Immature natural killer cell (primary cell): ENCODE measurements at regions not wholly inside any gene's neighbourhood (a gene's known extent, or its start where the extent isn't known, plus 50 kb on each side); places are given as distances from the start of the nearest gene placed in this dataset.

Experiments
- DNase-seq, 3 donors: peaks; one replicate each; pipeline ENCODE4 v3.0.0; 2022; ENCODE audit warnings: mixed read lengths in 1 of 3
- H3K27ac Mint-ChIP-seq, 6 donors: one replicate each; pipeline ENCODE4 v1.8.0; 2020; ENCODE audit warnings: mixed read lengths in 6 of 6, mild to moderate bottlenecking in 5 of 6, inconsistent platforms in 4 of 6, moderate library complexity in 3 of 6
- H3K27me3 Mint-ChIP-seq, 3 donors: one replicate each; pipeline ENCODE4 v1.8.0; 2020 to 2021; ENCODE audit warnings: low read depth in 3 of 3, mild to moderate bottlenecking in 3 of 3, mixed read lengths in 3 of 3, moderate library complexity in 3 of 3, inconsistent platforms in 1 of 3
- H3K36me3 Mint-ChIP-seq, 3 donors: one replicate each; pipeline ENCODE4 v1.8.0; 2020; ENCODE audit warnings: mixed read lengths in 3 of 3, inconsistent platforms in 2 of 3, mild to moderate bottlenecking in 2 of 3
- H3K4me1 Mint-ChIP-seq, 2 donors: one replicate each; pipeline ENCODE4 v1.8.0; 2020; ENCODE audit warnings: inconsistent platforms in 2 of 2, mild to moderate bottlenecking in 2 of 2, mixed read lengths in 2 of 2, moderate library complexity in 1 of 2
- H3K4me3 Mint-ChIP-seq, 5 donors: one replicate each; pipeline ENCODE4 v1.8.0; 2020; ENCODE audit warnings: mild to moderate bottlenecking in 5 of 5, mixed read lengths in 5 of 5, inconsistent platforms in 3 of 5, moderate library complexity in 3 of 5
- H3K9me3 Mint-ChIP-seq, 6 donors: one replicate each; pipeline ENCODE4 v1.8.0; 2020; ENCODE audit warnings: mild to moderate bottlenecking in 6 of 6, mixed read lengths in 6 of 6, inconsistent platforms in 4 of 6, moderate library complexity in 3 of 6

- Mint-ChIP-seq H3K4me1 (no peaks in the 10 kb centered on the region), H3K36me3 (no peaks in the 10 kb centered on the region)
Observed at GRCh38 chr4:142940425-142941330, 94.6 kb upstream of the INPP4B start.

GRCh38 chr4:142944565-142944964 lies 98.5 kb upstream of the INPP4B start:
- H3K9me3 Mint-ChIP-seq = peaks cover 0 to 23% (median 4%) of the 10 kb centered on the region in 6 donors
- peaks cover 0 to 2% (median 0%) of the 10 kb centered on the region in 3 donors for H3K27me3 Mint-ChIP-seq
- DNase-seq = no peak
- no peak overlapping the region for H3K27ac Mint-ChIP-seq
- no peaks in the 10 kb centered on the region for H3K4me1 Mint-ChIP-seq
- H3K4me3 Mint-ChIP-seq = no peak overlapping the region
- no peaks in the 10 kb centered on the region for H3K36me3 Mint-ChIP-seq

More at GRCh38 chr4:142940425-142941330, 94.6 kb upstream of the INPP4B start:
- Mint-ChIP-seq H3K27ac (no peak overlapping the region), H3K27me3 (peaks cover 0 to 2% (median 0%) of the 10 kb centered on the region in 3 donors), H3K4me3 (no peak overlapping the region), H3K9me3 (peaks cover 0 to 3% (median 0%) of the 10 kb centered on the region in 6 donors)
- no peak for DNase-seq

GRCh38 chr4:142952821-142953580 lies 106.9 kb upstream of the INPP4B start:
- H3K9me3 Mint-ChIP-seq = peaks cover 1 to 34% (median 11%) of the 10 kb centered on the region in 6 donors
- H3K4me3 Mint-ChIP-seq = no peak overlapping the region
- no peaks in the 10 kb centered on the region for H3K4me1 Mint-ChIP-seq
- no peaks in the 10 kb centered on the region for H3K36me3 Mint-ChIP-seq
- no peak for DNase-seq
- no peak overlapping the region for H3K27ac Mint-ChIP-seq
- H3K27me3 Mint-ChIP-seq = peaks cover 0 to 2% (median 0%) of the 10 kb centered on the region in 3 donors

- DNase-seq = no peak
- Mint-ChIP-seq H3K27me3 (peaks cover 0 to 2% (median 0%) of the 10 kb centered on the region in 3 donors), H3K36me3 (no peaks in the 10 kb centered on the region), H3K9me3 (peaks cover 1 to 23% (median 10%) of the 10 kb centered on the region in 6 donors), H3K4me3 (no peak overlapping the region), H3K27ac (no peak overlapping the region), H3K4me1 (no peaks in the 10 kb centered on the region)
Observed at GRCh38 chr4:142954415-142954814, 108.3 kb upstream of the INPP4B start.

- Mint-ChIP-seq H3K36me3 (no peaks in the 10 kb centered on the region), H3K27ac (no peak overlapping the region), H3K9me3 (peaks cover 1 to 19% (median 9%) of the 10 kb centered on the region in 6 donors), H3K4me1 (no peaks in the 10 kb centered on the region), H3K27me3 (peaks cover 0 to 2% (median 0%) of the 10 kb centered on the region in 3 donors), H3K4me3 (no peak overlapping the region)
- DNase-seq = no peak
Observed at GRCh38 chr4:142955501-142955900, 109.4 kb upstream of the INPP4B start.

GRCh38 chr4:142959173-142959572 lies 113.1 kb upstream of the INPP4B start:
- Mint-ChIP-seq H3K27ac (no peak overlapping the region), H3K36me3 (no peaks in the 10 kb centered on the region), H3K9me3 (peaks cover 3 to 16% (median 8%) of the 10 kb centered on the region in 6 donors), H3K4me1 (no peaks in the 10 kb centered on the region), H3K4me3 (no peak overlapping the region), H3K27me3 (peaks cover 0 to 4% (median 0%) of the 10 kb centered on the region in 3 donors)
- DNase-seq = no peak

GRCh38 chr4:142960126-142960525 lies 114.0 kb upstream of the INPP4B start:
- H3K4me3 Mint-ChIP-seq = no peak overlapping the region
- peaks cover 2 to 9% (median 7%) of the 10 kb centered on the region in 6 donors for H3K9me3 Mint-ChIP-seq
- H3K27ac Mint-ChIP-seq = no peak overlapping the region
- DNase-seq = no peak
- no peaks in the 10 kb centered on the region for H3K4me1 Mint-ChIP-seq
- no peaks in the 10 kb centered on the region for H3K36me3 Mint-ChIP-seq
- peaks cover 0 to 4% (median 0%) of the 10 kb centered on the region in 3 donors for H3K27me3 Mint-ChIP-seq

- Mint-ChIP-seq H3K36me3 (no peaks in the 10 kb centered on the region), H3K9me3 (peaks cover 0 to 9% (median under 1%) of the 10 kb centered on the region in 6 donors), H3K27me3 (peaks cover 0 to 4% (median 0%) of the 10 kb centered on the region in 3 donors), H3K4me1 (no peaks in the 10 kb centered on the region), H3K4me3 (no peak overlapping the region), H3K27ac (no peak overlapping the region)
- DNase-seq = no peak
Observed at GRCh38 chr4:142960867-142961644, 115.0 kb upstream of the INPP4B start.

GRCh38 chr4:142961866-142962265 lies 115.8 kb upstream of the INPP4B start:
- no peak overlapping the region for H3K27ac Mint-ChIP-seq
- DNase-seq = no peak
- no peaks in the 10 kb centered on the region for H3K36me3 Mint-ChIP-seq
- peaks cover 0 to 4% (median 0%) of the 10 kb centered on the region in 3 donors for H3K27me3 Mint-ChIP-seq
- H3K4me1 Mint-ChIP-seq = no peaks in the 10 kb centered on the region
- no peak overlapping the region for H3K4me3 Mint-ChIP-seq
- peaks cover 0 to 9% (median under 1%) of the 10 kb centered on the region in 6 donors for H3K9me3 Mint-ChIP-seq

- H3K27me3 Mint-ChIP-seq = peaks cover 0 to 3% (median 2%) of the 10 kb centered on the region in 3 donors
- no peak overlapping the region for H3K27ac Mint-ChIP-seq
- H3K4me3 Mint-ChIP-seq = no peak overlapping the region
- H3K36me3 Mint-ChIP-seq = no peaks in the 10 kb centered on the region
- no peak for DNase-seq
- H3K4me1 Mint-ChIP-seq = peaks cover 0 to 7% of the 10 kb centered on the region in 2 donors
- H3K9me3 Mint-ChIP-seq = peaks cover 0 to 2% (median 0%) of the 10 kb centered on the region in 6 donors
Observed at GRCh38 chr4:142974328-142974727, 128.2 kb upstream of the INPP4B start.

GRCh38 chr4:142975618-142976017 lies 129.5 kb upstream of the INPP4B start:
- Mint-ChIP-seq H3K4me1 (peaks cover 0 to 7% of the 10 kb centered on the region in 2 donors), H3K4me3 (no peak overlapping the region), H3K27ac (no peak overlapping the region), H3K27me3 (peaks cover 0 to 3% (median 2%) of the 10 kb centered on the region in 3 donors), H3K9me3 (peaks cover 0 to 2% (median 0%) of the 10 kb centered on the region in 6 donors), H3K36me3 (no peaks in the 10 kb centered on the region)
- no peak for DNase-seq

GRCh38 chr4:142976482-142976881 lies 130.4 kb upstream of the INPP4B start:
- Mint-ChIP-seq H3K36me3 (no peaks in the 10 kb centered on the region), H3K9me3 (peaks cover 0 to 2% (median 0%) of the 10 kb centered on the region in 6 donors), H3K27me3 (peaks cover 0 to 6% (median 2%) of the 10 kb centered on the region in 3 donors), H3K27ac (no peak overlapping the region), H3K4me1 (peaks cover 0 to 7% of the 10 kb centered on the region in 2 donors), H3K4me3 (no peak overlapping the region)
- DNase-seq = no peak

- Mint-ChIP-seq H3K27me3 (peaks cover 0 to 6% (median 2%) of the 10 kb centered on the region in 3 donors), H3K9me3 (peaks cover 0 to 1% (median 0%) of the 10 kb centered on the region in 6 donors), H3K36me3 (no peaks in the 10 kb centered on the region), H3K4me3 (no peak overlapping the region), H3K4me1 (peaks cover 0 to 7% of the 10 kb centered on the region in 2 donors), H3K27ac (no peak overlapping the region)
- DNase-seq = no peak
Observed at GRCh38 chr4:142977182-142977581, 131.1 kb upstream of the INPP4B start.
